AG20443 (cell line): ENCODE measurements at regions not wholly inside any gene's neighbourhood (a gene's known extent, or its start where the extent isn't known, plus 50 kb on each side); places are given as distances from the start of the nearest gene placed in this dataset.

Source experiments
- DNase-seq: peaks from one replicate; pipeline ENCODE4 v3.0.0; 2012; ENCODE audit warnings: low spot score, mixed read lengths

GRCh38 chr1:13878021-13878420 is 178.0 kb downstream of the PRDM2 start:
- no peak for DNase-seq

- no peak for DNase-seq
Observed at GRCh38 chr1:13878451-13878850, 178.5 kb downstream of the PRDM2 start.

- no peak for DNase-seq
Observed at GRCh38 chr1:13881385-13882088, 181.5 kb downstream of the PRDM2 start.

GRCh38 chr1:13888351-13888986 is 188.5 kb downstream of the PRDM2 start:
- no peak for DNase-seq

GRCh38 chr1:13889495-13889894 is 189.5 kb downstream of the PRDM2 start:
- no peak for DNase-seq

- DNase-seq: no peak
Observed at GRCh38 chr1:13890766-13891165, 190.8 kb downstream of the PRDM2 start.

GRCh38 chr1:13892198-13892597 is 192.2 kb downstream of the PRDM2 start:
- DNase-seq: no peak

- DNase-seq: peak; percentile 50
Observed at GRCh38 chr1:13892671-13893325, 192.8 kb downstream of the PRDM2 start.

GRCh38 chr1:13893409-13893821 is 193.4 kb downstream of the PRDM2 start:
- no peak for DNase-seq

- DNase-seq: no peak
Observed at GRCh38 chr1:13896932-13897331, 196.9 kb downstream of the PRDM2 start.

- no peak for DNase-seq
Observed at GRCh38 chr1:13898406-13898805, 198.4 kb downstream of the PRDM2 start.

- DNase-seq: peak; percentile 42
Observed at GRCh38 chr1:13899856-13900255, 199.9 kb downstream of the PRDM2 start.

GRCh38 chr1:13900583-13900982 is 200.6 kb downstream of the PRDM2 start:
- no peak for DNase-seq

- no peak for DNase-seq
Observed at GRCh38 chr1:13901039-13901438, 201.1 kb downstream of the PRDM2 start.

- no peak for DNase-seq
Observed at GRCh38 chr1:13901597-13901996, 201.6 kb downstream of the PRDM2 start.

GRCh38 chr1:13908128-13908527 is 208.1 kb downstream of the PRDM2 start:
- DNase-seq: no peak

GRCh38 chr1:13911697-13912619 is 212.0 kb downstream of the PRDM2 start:
- DNase-seq: no peak

- DNase-seq: no peak
Observed at GRCh38 chr1:13913396-13913795, 213.4 kb downstream of the PRDM2 start.

GRCh38 chr1:13916530-13916929 is 216.5 kb downstream of the PRDM2 start:
- DNase-seq: no peak

GRCh38 chr1:13917607-13918006 is 217.6 kb downstream of the PRDM2 start:
- DNase-seq: no peak

GRCh38 chr1:13918862-13919261 is 218.9 kb downstream of the PRDM2 start:
- DNase-seq: no peak

GRCh38 chr1:13921190-13921589 is 221.2 kb downstream of the PRDM2 start:
- DNase-seq: no peak
